Mesendoderm (in vitro differentiated cells): ENCODE measurements at regions not wholly inside any gene's neighbourhood (a gene's known extent, or its start where the extent isn't known, plus 50 kb on each side); places are given as distances from the start of the nearest gene placed in this dataset.

ENCODE experiments used
- DNase-seq: peaks from one replicate; pipeline ENCODE4 v3.0.0; 2013
- H2AK5ac ChIP-seq: 2 replicates; pipeline ENCODE4 v1.6.1; 2013; ENCODE audit warnings: low read length, inconsistent platforms
- H2BK120ac ChIP-seq: 2 replicates; pipeline ENCODE4 v1.6.1; 2013; ENCODE audit warnings: low read depth, mild to moderate bottlenecking, low read length, moderate library complexity, mixed read lengths
- H2BK15ac ChIP-seq: replicated peaks from 2 replicates; pipeline ENCODE4 v1.6.1; 2013; ENCODE audit warnings: low read depth, mild to moderate bottlenecking, moderate library complexity
- H2BK5ac ChIP-seq: 2 replicates; pipeline ENCODE4 v1.6.1; 2013; ENCODE audit warnings: low read length, inconsistent platforms
- H3K18ac ChIP-seq: 2 replicates; pipeline ENCODE4 v1.6.1; 2013; ENCODE audit warnings: mild to moderate bottlenecking, low read length, mixed read lengths
- H3K23ac ChIP-seq: one replicate; pipeline ENCODE4 v1.6.1; 2013; ENCODE audit warnings: low read length
- H3K27ac ChIP-seq: 2 replicates; pipeline ENCODE4 v1.5.1; 2013; ENCODE audit warnings: low read depth, mild to moderate bottlenecking, inconsistent platforms, low read length, moderate library complexity
- H3K27me3 ChIP-seq: 2 replicates; pipeline ENCODE4 v1.6.1; 2013; ENCODE audit warnings: low read length, control low read depth, mild to moderate bottlenecking, inconsistent platforms; ENCODE audit not compliant: insufficient read depth, poor library complexity
- H3K36me3 ChIP-seq: 2 replicates; pipeline ENCODE4 v1.6.1; 2013; ENCODE audit warnings: low read length, inconsistent platforms; ENCODE audit not compliant: control insufficient read depth, insufficient read depth
- H3K4ac ChIP-seq: one replicate; pipeline ENCODE4 v1.6.1; 2013; ENCODE audit warnings: low read depth, mild to moderate bottlenecking, low read length, moderate library complexity
- H3K4me1 ChIP-seq: 2 replicates; pipeline ENCODE4 v1.6.1; 2013; ENCODE audit warnings: low read depth, low read length, inconsistent platforms; ENCODE audit not compliant: control insufficient read depth
- H3K4me2 ChIP-seq: 2 replicates; pipeline ENCODE4 v1.6.1; 2013; ENCODE audit warnings: low read length
- H3K4me3 ChIP-seq: 2 replicates; pipeline ENCODE4 v1.5.1; 2013; ENCODE audit warnings: mild to moderate bottlenecking, low read length
- H3K56ac ChIP-seq: one replicate; pipeline ENCODE4 v1.6.1; 2013; ENCODE audit warnings: low read length
- H3K79me1 ChIP-seq: 2 replicates; pipeline ENCODE4 v1.6.1; 2013; ENCODE audit warnings: low read length, inconsistent platforms
- H3K79me2 ChIP-seq: 2 replicates; pipeline ENCODE4 v1.6.1; 2013; ENCODE audit warnings: mild to moderate bottlenecking, low read length; ENCODE audit not compliant: control insufficient read depth, insufficient read depth
- H3K9ac ChIP-seq: 2 replicates; pipeline ENCODE4 v1.6.1; 2013; ENCODE audit warnings: low read length, inconsistent platforms
- H4K5ac ChIP-seq: one replicate; pipeline ENCODE4 v1.6.1; 2013; ENCODE audit warnings: low read length
- H4K8ac ChIP-seq: one replicate; pipeline ENCODE4 v1.6.1; 2013; ENCODE audit warnings: low read depth, mild to moderate bottlenecking, control low read depth, low read length, moderate library complexity
- WGBS: extraction: QIAGEN DNeasy Blood & Tissue Kit; methylation state at CpG from one replicate; pipeline ENCODE4 v1.1.7; 2013; ENCODE audit warnings: low lambda C conversion rate, missing lambda C conversion rate; ENCODE audit not compliant: insufficient coverage; ENCODE audit errors: extremely low coverage; 5-methylcytosine and 5-hydroxymethylcytosine counted together

DNA sequence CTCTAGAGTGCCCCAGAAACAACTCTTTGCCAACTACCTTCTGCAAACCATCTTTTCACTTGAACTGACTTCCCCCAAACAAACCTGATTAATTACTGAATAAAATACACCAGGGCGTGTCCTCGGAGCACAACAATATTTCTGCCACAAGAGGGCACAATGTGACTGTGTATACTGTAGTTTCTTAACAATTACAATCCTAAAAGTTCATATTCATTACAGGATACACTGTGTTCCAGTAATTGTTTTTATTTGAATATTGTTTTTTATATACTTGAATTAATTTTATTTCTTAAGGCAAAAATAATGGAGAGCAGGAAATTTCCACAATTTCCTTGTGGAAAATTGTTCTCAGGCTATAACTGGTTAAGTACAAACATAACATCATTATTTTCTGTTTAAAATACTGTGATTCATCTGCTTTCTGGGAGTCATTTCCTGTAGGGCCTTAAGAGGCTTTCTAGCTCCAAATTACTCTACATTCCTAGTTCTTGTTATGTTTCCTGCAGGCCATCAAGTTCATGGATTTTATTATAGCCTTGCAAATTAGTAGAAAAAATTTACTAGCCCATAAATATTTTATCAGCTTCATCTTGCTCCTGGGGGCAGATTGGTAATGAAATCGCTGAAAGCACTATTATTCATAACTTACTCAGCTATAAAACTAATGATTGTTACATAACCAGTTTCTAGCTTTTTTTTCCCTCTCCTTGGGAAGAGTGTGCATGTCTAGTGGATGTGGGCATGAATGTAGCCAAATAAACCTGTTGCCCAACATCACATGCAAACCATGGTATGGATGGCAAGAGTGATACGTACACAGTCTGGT is 51.9 kb upstream of the SLC22A16 start:
- Histone ChIP-seq H3K4ac (no peak overlapping the region), H3K27me3 (no peaks in the 10 kb centered on the region), H3K9ac (no peak overlapping the region), H3K79me1 (no peaks in the 10 kb centered on the region), H3K4me1 (no peaks in the 10 kb centered on the region), H4K5ac (no peak overlapping the region), H3K4me3 (no peak overlapping the region), H3K18ac (no peak overlapping the region), H3K36me3 (no peaks in the 10 kb centered on the region), H3K23ac (peak overlapping the region; percentile 76), H3K27ac (no peak overlapping the region), H3K4me2 (no peak overlapping the region), H2BK120ac (no peak overlapping the region), H2AK5ac (no peak overlapping the region), H4K8ac (no peak overlapping the region), H2BK15ac (no peak overlapping the region), H3K56ac (peak overlapping the region; percentile 40), H3K79me2 (no peaks in the 10 kb centered on the region), H2BK5ac (no peak overlapping the region)
- no CpG with 5 or more reads among the region's 4 CpGs for WGBS
- peak; percentile 52 for DNase-seq

DNA sequence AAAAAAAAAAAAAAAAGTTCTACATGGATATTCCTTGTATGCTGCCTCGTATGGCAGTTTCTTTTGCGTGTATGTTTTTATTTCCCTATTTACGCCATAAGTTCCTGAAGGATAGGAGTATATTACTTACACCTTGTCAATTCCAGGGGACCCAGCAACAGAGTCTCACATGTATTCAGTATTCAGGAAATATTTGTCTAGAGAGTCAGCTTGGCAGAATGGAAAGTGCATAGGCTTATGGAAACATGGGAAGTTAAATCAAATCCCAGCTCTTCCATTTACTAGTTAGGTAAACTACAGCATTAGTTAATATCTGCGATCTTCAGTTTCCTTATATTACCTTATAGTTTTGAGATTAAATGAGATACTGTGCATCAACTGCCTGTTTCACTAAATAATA is 51.1 kb upstream of the SLC22A16 start:
- Histone ChIP-seq H3K79me1 (no peaks in the 10 kb centered on the region), H3K4me1 (no peaks in the 10 kb centered on the region), H2BK120ac (no peak overlapping the region), H3K27me3 (no peaks in the 10 kb centered on the region), H3K4me2 (no peak overlapping the region), H2BK5ac (no peak overlapping the region), H3K27ac (no peak overlapping the region), H4K8ac (no peak overlapping the region), H3K9ac (no peak overlapping the region), H2BK15ac (no peak overlapping the region), H3K4ac (no peak overlapping the region), H3K36me3 (no peaks in the 10 kb centered on the region), H3K79me2 (no peaks in the 10 kb centered on the region), H3K4me3 (no peak overlapping the region), H3K18ac (no peak overlapping the region), H2AK5ac (no peak overlapping the region), H4K5ac (no peak overlapping the region), H3K23ac (no peak overlapping the region), H3K56ac (no peak overlapping the region)
- no CpG with 5 or more reads among the region's 4 CpGs for WGBS
- DNase-seq: no peak

DNA sequence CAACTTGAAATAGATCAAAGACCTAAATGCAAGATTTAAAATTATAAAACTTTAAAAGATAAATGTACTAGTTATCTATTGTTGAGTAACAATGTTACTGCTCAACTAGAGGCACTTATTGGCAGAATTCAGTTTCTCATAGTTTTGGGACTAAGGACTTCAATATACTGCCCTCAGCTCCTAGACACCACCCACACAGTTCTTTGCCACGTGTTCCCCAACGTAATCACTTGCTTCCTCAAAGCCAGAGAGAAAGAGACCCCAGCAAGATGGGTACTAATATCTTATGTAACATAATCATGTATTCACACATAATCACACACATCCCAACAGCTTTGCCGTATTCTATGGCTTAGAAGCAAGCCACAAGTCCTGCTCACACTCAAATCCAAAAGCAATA is 50.3 kb upstream of the SLC22A16 start:
- DNase-seq: no peak
- no peak overlapping the region for H3K4me3 ChIP-seq
- H3K4ac ChIP-seq: no peak overlapping the region
- H3K27me3 ChIP-seq: no peaks in the 10 kb centered on the region
- no peak overlapping the region for H3K4me2 ChIP-seq
- no peak overlapping the region for H3K9ac ChIP-seq
- no peak overlapping the region for H2AK5ac ChIP-seq
- H2BK15ac ChIP-seq: peak overlapping the region; percentile 47
- H2BK120ac ChIP-seq: no peak overlapping the region
- H3K27ac ChIP-seq: no peak overlapping the region
- H4K8ac ChIP-seq: no peak overlapping the region
- WGBS: no CpG with 5 or more reads among the region's 3 CpGs
- no peaks in the 10 kb centered on the region for H3K79me1 ChIP-seq
- H4K5ac ChIP-seq: no peak overlapping the region
- no peak overlapping the region for H3K56ac ChIP-seq
- no peak overlapping the region for H2BK5ac ChIP-seq
- no peak overlapping the region for H3K23ac ChIP-seq
- no peaks in the 10 kb centered on the region for H3K4me1 ChIP-seq
- H3K79me2 ChIP-seq: no peaks in the 10 kb centered on the region
- H3K18ac ChIP-seq: no peak overlapping the region
- H3K36me3 ChIP-seq: no peaks in the 10 kb centered on the region
